GM18861 (cell line): ENCODE measurements at regions not wholly inside any gene's neighbourhood (a gene's known extent, or its start where the extent isn't known, plus 50 kb on each side); places are given as distances from the start of the nearest gene placed in this dataset.

Experiments used
- ATAC-seq: cut with Tn5 transposase; IDR thresholded peaks from one replicate; pipeline ENCODE4 v1.9.1; 2021; ENCODE audit not compliant: unreplicated experiment

- no peak for ATAC-seq
These were observed 190.9 kb upstream of the GATB start for GRCh38 chr4:151951671-151952050.

- no peak for ATAC-seq
These were observed 190.3 kb upstream of the GATB start for GRCh38 chr4:151950993-151951670.

DNA sequence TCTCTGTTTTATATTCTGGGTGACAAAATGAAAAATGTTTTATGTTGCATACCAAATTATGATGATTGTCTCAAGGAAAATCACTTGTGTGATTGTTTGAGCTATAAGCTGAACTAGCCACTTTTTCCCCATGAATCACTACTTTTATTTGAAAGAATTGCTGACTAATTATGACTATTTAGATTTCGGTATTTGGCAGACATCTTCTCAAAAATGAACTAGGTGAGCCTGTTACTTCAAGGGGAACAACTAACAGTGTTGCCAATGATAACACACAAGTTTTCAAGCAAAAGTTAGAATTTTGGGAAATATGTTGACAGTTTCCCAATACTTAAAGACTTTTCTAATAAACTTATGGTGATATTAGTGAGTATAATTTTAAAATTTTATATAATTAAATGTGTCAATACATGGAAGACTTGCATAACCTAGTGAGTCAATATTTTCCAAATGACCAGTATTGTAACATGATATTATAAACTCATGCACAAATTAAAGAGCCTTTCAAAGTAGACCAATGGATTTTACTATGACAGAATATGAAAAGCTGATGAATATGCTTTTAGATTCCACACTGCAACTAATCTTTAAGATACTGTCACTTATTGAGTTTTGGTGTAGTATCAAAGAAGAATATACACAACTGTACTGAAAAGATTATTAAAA, 187.7 kb upstream of the GATB start:
- no peak for ATAC-seq

GRCh38 chr4:151946718-151947117, 185.9 kb upstream of the GATB start:
- ATAC-seq = no peak

DNA sequence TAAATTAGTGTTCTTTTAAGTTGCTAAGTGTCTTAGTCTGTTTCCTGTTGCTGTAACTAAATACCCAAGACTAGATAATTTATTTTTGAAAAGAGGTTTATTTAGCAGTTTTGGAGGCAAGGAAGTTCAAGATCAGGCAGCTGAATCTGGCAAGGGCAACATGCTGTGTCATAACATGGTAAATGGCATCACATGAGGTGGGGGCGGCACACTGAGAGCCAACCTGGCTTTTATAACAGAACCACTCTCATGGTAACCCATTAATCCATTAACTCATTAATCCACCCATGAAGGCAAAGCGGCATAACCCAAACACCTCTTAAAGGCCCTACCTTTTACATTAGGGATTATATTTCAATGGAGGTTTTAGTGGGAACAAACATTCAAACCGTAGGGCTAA, 182.2 kb upstream of the GATB start:
- no peak for ATAC-seq

- no peak for ATAC-seq
These were observed 180.3 kb upstream of the GATB start for GRCh38 chr4:151940926-151941617.

GRCh38 chr4:151940291-151940690, 179.5 kb upstream of the GATB start:
- no peak for ATAC-seq

- no peak for ATAC-seq
These were observed 178.9 kb upstream of the GATB start for GRCh38 chr4:151939670-151940069.

DNA sequence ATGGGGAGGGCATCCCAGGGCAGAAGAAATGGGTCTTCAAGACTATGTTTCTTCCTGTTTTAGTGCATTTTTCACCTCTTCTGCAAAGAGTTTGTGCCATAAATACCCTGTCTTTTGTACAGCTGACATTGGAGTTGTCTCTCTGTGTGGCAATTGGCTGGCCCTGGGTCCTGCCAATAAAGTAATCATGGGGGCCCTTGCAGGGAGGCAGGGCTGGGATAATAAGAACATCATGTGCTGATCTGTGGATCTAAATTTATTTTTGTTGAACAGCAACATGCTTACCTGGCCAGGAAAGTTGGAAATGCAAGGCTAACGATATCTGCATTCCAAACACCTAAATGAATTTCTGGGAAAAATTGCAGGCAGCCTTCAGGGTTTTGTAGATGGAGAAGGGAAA, 174.6 kb upstream of the GATB start:
- ATAC-seq = no peak

- ATAC-seq = no peak
These were observed 174.0 kb upstream of the GATB start for GRCh38 chr4:151934766-151935165.

- ATAC-seq = no peak
These were observed 172.5 kb upstream of the GATB start for GRCh38 chr4:151933122-151933827.

- ATAC-seq = no peak
These were observed 170.8 kb upstream of the GATB start for GRCh38 chr4:151931563-151931962.

DNA sequence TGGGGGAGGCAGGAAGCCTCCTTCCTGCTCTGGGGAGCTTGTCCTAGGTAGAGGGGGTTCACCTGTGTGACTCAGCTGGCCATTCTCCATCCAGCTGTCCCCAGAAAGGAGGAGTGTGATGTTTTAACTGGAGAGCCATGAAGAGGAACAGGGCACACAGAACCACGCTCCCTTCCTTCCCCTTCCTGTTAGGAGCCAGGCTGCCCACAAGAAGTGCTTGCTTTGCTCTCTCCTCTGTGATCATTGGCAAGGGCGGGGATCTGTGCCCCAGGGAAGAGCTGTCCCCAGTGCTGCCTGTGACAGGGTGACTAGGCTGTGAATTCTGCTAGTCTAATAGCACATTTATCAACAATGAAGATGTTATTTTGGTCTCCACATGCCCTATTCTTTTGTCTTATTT, 169.6 kb upstream of the GATB start:
- ATAC-seq = no peak

- ATAC-seq = no peak
These were observed 167.3 kb upstream of the GATB start for GRCh38 chr4:151928112-151928511.

DNA sequence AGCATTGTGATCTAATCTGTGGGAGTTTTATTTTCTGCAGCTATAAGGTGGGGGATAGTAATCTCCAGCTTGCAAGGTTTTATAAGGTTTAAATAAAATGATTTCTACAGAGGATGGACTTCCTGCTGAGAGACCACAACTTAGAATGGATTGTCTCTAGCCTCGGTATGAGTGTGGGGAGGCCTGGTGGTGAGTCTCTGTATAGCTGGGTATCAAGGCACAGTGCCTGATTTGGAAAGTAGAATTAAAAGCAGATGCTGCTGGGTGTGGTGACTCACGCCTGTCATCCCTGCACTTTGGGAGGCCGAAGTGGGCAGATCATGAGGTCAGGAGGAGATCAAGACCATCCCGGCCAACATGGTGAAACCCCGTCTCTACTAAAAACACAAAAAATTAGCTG, 162.0 kb upstream of the GATB start:
- no peak for ATAC-seq

DNA sequence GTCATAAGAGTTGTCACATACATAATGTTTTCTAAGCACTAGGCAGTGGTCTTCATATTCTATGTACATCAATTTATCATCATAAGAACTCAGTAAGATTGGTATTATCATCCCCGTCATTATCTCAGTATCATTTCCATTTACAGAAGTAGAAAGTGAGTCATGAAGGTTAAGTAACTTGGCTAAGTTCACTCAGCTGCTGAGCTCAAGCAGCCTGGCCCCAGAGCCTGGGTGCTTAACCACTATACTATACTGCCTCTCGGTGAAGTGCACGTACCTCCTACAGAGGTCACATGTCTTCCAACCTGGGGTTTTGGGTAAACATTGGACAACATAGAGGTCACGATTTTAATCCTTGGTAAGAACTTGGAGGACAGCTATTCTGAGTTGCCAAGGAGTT, 161.5 kb upstream of the GATB start:
- ATAC-seq = no peak

DNA sequence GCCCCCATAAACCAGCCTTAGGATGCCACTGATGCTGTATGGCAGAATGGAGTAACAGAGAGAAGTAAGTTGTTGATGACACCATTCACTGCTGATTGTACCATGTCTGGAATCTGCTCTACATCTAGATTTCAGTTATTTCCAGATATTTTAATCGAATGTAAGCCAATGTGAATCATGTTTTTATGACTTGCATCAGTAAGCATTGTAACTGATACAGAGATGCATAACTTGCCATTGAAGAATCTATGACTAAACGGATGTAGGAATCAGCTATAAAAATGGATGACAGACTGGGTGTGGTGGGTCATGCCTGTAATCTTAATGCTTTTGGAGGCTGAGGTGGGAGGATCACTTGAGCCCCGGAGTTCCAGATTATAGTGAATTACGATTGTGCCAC, 161.0 kb upstream of the GATB start:
- no peak for ATAC-seq

- ATAC-seq = no peak
These were observed 160.6 kb upstream of the GATB start for GRCh38 chr4:151921386-151921785.

DNA sequence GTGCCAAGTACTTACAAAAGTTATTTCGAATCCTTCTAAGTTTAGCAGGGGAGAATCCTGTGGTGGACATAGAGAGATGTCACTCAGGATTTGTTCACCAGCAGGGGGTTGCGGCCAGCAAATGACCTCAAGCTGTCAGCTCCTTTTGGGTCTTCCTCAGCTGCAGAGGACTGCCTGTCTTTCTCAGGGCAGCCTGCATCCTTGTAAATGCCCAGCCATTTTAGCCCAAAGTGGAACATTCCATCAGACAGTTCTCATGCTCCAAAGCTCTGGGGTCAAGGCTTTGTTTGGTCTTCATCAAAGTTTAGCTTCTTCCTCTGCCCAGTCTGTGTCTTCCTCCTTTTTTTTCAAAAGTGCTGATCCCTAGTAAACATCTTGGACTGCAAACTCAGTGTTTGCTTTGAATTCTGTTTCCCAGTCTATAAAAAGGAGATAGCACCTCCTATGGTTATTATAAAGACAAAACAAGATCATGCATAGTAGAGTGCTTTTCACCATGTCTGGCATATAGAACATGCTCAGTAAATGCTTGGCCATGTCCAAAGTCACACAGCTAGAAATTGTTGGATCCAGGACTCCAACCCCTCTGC, 156.4 kb upstream of the GATB start:
- no peak for ATAC-seq

- ATAC-seq = no peak
These were observed 151.8 kb upstream of the GATB start for GRCh38 chr4:151912632-151913031.

DNA sequence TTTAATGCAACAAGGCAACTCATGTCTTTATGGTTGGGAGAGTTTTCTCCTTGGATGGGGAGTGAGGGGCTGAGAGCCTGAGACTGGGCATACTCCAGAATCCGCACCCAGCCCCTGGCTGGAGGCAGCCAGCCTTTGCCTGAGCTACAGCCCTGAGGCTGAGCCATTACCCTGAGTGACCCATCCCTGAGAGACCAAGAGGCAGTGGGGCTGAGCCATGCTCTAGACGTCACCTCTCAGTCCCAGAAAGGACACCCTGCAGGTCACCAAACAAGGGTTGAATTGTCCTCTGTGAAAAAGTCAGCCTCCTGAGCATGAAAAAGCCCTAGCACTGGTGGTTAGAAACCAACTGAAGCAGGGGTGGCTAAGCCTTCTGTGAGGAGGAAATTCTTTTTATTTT, 151.2 kb upstream of the GATB start:
- no peak for ATAC-seq
